Colonic mucosa (tissue), 4 donors: ENCODE measurements at regions not wholly inside any gene's neighbourhood (a gene's known extent, or its start where the extent isn't known, plus 50 kb on each side); places are given as distances from the start of the nearest gene placed in this dataset.

Experiments
- DNase-seq: peaks from one replicate; pipeline ENCODE4 v3.0.0-alpha.2; 2020
- H3K27ac ChIP-seq: fragments of 200-600 bp; one replicate; pipeline ENCODE4 v1.8.0; 2021
- H3K27me3 ChIP-seq: fragments of 200-600 bp; one replicate; pipeline ENCODE4 v1.8.0; 2021
- H3K36me3 ChIP-seq: fragments of 200-600 bp; one replicate; pipeline ENCODE4 v1.8.0; 2021
- H3K4me1 ChIP-seq: fragments of 200-600 bp; one replicate; pipeline ENCODE4 v1.8.0; 2021; ENCODE audit warnings: mild to moderate bottlenecking
- H3K4me3 ChIP-seq: fragments of 200-600 bp; one replicate; pipeline ENCODE4 v1.8.0; 2021
- H3K9ac ChIP-seq, 2 donors: one replicate each; pipeline ENCODE4 v1.7.0; 2013; ENCODE audit warnings: control low read depth in 2 of 2, low read depth in 2 of 2, low read length in 2 of 2
- H3K9me3 ChIP-seq: fragments of 200-600 bp; one replicate; pipeline ENCODE4 v1.8.0; 2021
- intact Hi-C: fragments of 100-400 bp; cut with DNase I; formaldehyde crosslinking; loops from one replicate; pipeline ENCODE4 v1.14.1; 2022
- TF ChIP-seq, protein P1 (sequence below): fragments of 200-600 bp; IDR thresholded peaks from one replicate; pipeline ENCODE4 v1.8.0; 2022; ENCODE audit warnings: antibody characterized with exemption, mild to moderate bottlenecking
- donor health status: healthy.
- donor health status: DM: no; HTN: no; CAD: no.
- donor health status: DM: no; HTN: no; CAD: no.

DNA sequence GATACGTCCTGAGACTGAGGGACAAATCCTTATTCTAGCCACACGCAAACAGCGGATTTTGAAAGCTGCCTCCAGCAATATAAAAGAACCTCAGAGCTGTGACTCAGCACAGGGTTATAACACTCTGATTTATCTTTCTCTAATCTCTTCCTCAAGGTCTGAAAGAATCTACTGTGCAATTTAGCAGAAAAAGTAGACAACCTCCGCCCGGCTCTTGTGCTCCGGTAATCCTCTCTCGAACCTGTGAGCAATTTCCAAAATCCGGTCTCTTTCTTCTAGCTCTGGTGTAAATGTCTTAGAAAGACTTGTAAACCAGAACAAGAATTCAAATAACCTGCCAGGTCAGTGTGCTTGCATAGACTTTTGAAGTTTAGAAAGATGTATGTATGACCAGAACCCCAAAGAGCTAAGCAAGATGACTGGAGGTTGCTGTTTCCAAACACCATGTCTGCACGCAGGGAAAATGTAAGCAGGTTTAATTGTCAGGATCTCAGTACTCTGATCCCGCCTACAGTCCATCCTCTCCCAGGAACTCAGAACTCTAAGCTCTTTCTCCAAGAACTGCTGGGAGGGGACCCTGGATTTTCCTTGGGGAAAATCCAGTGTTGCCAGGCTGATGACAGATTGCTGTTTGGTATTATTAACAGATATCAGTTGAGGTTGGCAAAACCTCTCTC lies 338.1 kb downstream of the RFC3 start:
- Histone ChIP-seq H3K9ac (peak overlapping the region in 1 of 2 donors; percentile 15), H3K27ac (peak overlapping the region; percentile 10), H3K27me3 (no peaks in the 10 kb centered on the region), H3K36me3 (no peaks in the 10 kb centered on the region), H3K4me3 (no peak overlapping the region), H3K9me3 (no peaks in the 10 kb centered on the region), H3K4me1 (no peaks in the 10 kb centered on the region)
- DNase-seq = peak; percentile 29
- TF ChIP-seq, protein P1, sequence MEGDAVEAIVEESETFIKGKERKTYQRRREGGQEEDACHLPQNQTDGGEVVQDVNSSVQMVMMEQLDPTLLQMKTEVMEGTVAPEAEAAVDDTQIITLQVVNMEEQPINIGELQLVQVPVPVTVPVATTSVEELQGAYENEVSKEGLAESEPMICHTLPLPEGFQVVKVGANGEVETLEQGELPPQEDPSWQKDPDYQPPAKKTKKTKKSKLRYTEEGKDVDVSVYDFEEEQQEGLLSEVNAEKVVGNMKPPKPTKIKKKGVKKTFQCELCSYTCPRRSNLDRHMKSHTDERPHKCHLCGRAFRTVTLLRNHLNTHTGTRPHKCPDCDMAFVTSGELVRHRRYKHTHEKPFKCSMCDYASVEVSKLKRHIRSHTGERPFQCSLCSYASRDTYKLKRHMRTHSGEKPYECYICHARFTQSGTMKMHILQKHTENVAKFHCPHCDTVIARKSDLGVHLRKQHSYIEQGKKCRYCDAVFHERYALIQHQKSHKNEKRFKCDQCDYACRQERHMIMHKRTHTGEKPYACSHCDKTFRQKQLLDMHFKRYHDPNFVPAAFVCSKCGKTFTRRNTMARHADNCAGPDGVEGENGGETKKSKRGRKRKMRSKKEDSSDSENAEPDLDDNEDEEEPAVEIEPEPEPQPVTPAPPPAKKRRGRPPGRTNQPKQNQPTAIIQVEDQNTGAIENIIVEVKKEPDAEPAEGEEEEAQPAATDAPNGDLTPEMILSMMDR = no peak
- intact Hi-C loops = no loop called here

DNA sequence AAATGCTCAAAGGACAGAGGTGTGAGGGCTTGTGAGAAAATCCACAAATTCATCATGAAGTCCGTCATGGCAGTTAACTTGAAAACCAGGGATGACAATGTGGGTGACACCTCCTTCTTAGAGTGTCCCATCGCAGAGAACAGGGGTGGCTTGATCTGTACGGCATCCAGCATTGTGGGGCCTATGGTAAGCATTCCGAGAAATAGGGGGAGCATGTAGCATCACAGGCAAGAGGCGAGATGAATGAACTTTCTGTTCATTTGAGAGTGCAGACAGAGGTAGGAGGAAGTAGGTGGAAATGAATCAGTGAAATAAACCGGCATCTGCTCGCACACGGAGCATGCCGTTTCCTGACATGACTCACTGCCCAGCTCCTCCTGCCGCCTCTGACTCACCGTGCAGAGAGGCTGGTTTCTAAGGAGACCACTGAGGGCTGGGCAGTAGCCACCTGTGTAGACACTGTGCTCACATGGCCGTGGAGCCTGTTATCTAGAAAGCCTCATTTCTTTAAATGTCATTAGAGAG lies 339.0 kb downstream of the RFC3 start:
- no peaks in the 10 kb centered on the region for H3K4me1 ChIP-seq
- intact Hi-C loops = no loop called here

DNA sequence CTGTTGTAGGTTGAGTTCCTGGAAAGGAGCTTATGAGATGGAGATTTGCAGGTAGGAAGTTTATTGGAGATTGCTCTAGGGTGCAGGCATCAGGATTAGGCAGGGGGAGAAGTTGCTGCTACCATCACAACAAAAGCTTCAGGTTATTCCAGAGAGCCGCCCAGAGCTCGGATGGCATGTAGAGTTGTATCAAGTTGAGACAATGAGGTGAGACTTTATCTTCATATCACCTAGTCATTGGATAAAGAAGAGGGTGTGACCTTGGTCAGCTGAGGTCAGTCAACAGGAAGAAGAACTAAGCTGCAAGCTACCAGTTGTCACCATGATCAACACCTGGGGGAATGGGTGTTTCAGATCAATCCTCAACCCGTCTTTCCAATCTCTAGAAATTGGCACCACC lies 342.0 kb downstream of the RFC3 start:
- no peak overlapping the region for H3K27ac ChIP-seq
- no peak for DNase-seq
- TF ChIP-seq, protein P1 = no peak
- H3K4me1 ChIP-seq = no peaks in the 10 kb centered on the region
- no peak overlapping the region for H3K9ac ChIP-seq
- no peaks in the 10 kb centered on the region for H3K27me3 ChIP-seq
- no peaks in the 10 kb centered on the region for H3K36me3 ChIP-seq
- intact Hi-C loops = no loop called here
- no peak overlapping the region for H3K4me3 ChIP-seq
- H3K9me3 ChIP-seq = no peaks in the 10 kb centered on the region

More for the DNA sequence above, 339.0 kb downstream of the RFC3 start:
- Histone ChIP-seq H3K27ac (peak overlapping the region; percentile 10), H3K36me3 (no peaks in the 10 kb centered on the region), H3K9ac (peak overlapping the region in 1 of 2 donors; percentile 3), H3K9me3 (no peaks in the 10 kb centered on the region), H3K27me3 (no peaks in the 10 kb centered on the region), H3K4me3 (no peak overlapping the region)
- TF ChIP-seq, protein P1 = no peak
- DNase-seq = peak; percentile 81

DNA sequence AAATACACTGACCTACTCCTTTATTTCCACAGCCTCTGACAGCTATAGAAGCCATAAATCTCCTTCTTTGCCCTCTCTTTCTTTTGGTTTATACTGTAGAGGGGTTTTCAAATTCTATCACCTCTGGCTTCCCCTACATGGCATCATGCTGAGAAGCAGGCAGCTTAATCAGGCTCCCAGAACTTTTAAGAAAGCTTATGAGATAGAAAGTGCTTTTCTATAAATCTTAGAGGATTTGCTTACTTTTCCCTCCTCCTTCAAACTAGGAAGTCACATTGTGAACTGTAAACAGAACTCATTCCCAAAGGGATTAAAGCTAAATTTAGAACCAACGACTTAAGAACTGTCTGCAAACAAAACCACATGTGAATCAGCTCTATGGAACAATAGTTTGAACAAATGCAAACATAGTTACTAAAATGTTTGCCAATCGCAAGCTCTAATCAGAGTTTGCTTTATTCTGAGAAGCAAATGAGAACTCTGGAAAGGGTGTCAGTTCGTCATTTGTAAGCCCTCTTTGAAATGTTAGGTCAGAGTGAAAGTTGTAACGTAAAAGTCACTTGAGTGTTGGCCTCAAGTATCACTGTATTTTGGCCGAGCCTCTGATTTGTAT lies 344.1 kb downstream of the RFC3 start:
- no peaks in the 10 kb centered on the region for H3K36me3 ChIP-seq
- DNase-seq = no peak
- no peak overlapping the region for H3K4me3 ChIP-seq
- H3K9me3 ChIP-seq = no peaks in the 10 kb centered on the region
- H3K4me1 ChIP-seq = no peaks in the 10 kb centered on the region
- TF ChIP-seq, protein P1 = no peak
- H3K27me3 ChIP-seq = no peaks in the 10 kb centered on the region
- H3K9ac ChIP-seq = no peak overlapping the region
- H3K27ac ChIP-seq = peak overlapping the region; percentile 42
- intact Hi-C loops = no loop called here

DNA sequence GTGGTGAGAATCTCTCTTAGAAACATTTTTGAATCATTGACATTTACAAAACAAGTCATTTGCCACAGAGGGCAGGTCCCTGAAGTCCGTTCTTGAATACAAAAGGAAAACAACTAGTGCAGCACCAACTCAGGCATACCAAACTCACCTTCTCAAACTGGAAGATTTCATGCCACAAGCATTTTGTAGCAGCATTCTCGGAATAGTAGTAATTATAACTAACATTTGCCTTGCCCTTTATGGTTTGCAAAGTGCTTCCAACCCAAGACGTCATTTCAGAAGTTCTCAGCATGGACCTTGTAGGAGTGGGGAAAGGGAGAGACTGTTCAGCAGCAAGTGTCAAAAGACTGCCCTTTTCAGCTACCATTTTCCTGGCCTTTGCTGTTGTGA lies 344.6 kb downstream of the RFC3 start:
- no peak for DNase-seq
- intact Hi-C loops = no loop called here
- Histone ChIP-seq H3K4me1 (no peaks in the 10 kb centered on the region), H3K4me3 (no peak overlapping the region), H3K27me3 (no peaks in the 10 kb centered on the region), H3K27ac (peak overlapping the region; percentile 42), H3K9ac (no peak overlapping the region), H3K9me3 (no peaks in the 10 kb centered on the region), H3K36me3 (no peaks in the 10 kb centered on the region)
- TF ChIP-seq, protein P1 = no peak
